NCI-H460 (cell line): ENCODE measurements at regions not wholly inside any gene's neighbourhood (a gene's known extent, or its start where the extent isn't known, plus 50 kb on each side); places are given as distances from the start of the nearest gene placed in this dataset.
A peak's percentile ranks its signal among the peaks of the same experiment; 100 is the strongest.
"Not testable (repeated sequence)": the region's sequence is repeated elsewhere in the genome, so short reads cannot be mapped to it uniquely, and the experiment has no call there.

ENCODE experiments used
- DNase-seq: peaks from one replicate; pipeline ENCODE4 v3.0.0-alpha.2; 2016; ENCODE audit warnings: low read depth; ENCODE audit errors: extremely low read depth

- no peak for DNase-seq
Measured at GRCh38 chr13:46498650-46499049, 54.3 kb upstream of the LRCH1 start.

DNA sequence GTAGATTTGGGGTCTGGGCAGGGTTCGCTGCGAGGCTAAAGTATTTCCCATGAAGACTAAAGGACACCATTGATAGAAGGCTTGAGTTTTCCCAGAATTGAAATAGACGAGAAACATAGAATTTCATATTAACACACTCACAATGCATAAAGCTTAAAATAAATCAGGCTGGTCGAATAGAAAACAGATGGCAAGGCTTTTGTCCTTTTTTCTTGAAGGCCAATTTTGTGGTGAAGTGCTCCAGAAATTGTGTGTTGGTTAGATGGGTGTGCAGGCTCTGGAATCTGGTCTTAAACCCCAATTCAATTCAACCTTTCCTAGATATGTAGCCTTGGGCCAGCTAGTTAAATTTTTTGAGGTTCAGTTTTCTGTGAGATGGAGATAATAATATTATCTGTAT, 56.9 kb upstream of the LRCH1 start:
- DNase-seq, result no peak

GRCh38 chr13:46495651-46496050, 57.3 kb upstream of the LRCH1 start:
- DNase-seq, result no peak

DNA sequence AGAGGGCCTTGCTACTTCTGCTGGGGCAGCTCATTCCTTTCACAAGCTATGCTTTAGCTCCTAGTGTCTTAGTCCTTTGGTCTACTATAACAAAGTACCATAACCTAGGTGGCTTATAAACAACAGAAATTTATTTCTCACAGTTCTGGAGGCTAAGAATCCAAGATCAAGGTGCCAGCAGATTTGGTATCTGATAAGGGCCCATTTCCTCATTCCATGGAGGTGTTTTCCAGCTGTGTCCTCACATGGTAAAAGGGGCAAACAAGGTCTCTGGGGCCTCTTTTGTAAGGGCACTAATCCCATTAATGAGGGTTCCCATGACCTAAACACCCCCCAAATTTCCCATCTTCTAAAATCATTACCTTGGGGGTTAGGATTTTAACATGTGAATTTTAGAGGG, 57.9 kb upstream of the LRCH1 start:
- DNase-seq, result no peak

GRCh38 chr13:46492946-46493345, 60.0 kb upstream of the LRCH1 start:
- peak; percentile 25 for DNase-seq

DNA sequence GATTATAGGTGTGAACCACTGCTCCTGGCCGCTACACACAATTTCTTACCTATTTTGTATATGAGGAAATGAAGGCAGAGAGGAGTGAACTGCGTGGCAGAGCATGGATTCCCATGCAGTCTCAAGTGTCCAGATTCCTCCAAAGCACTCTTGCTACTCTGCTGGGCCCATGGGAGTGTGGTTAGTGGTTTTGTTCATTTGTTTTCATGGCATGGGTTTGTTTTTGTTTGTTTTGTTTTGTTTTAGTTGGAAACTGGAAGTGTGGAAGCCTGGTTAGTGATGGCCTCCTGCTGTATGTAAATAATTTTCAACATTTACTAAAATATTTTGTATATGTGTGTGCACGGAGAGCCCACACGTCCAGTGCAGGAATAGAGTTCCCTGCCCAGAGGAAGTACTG, 61.3 kb upstream of the LRCH1 start:
- DNase-seq, result no peak

GRCh38 chr13:46490713-46491112, 62.3 kb upstream of the LRCH1 start:
- not testable (repeated sequence) for DNase-seq

GRCh38 chr13:46490129-46490528, 62.8 kb upstream of the LRCH1 start:
- no peak for DNase-seq

DNA sequence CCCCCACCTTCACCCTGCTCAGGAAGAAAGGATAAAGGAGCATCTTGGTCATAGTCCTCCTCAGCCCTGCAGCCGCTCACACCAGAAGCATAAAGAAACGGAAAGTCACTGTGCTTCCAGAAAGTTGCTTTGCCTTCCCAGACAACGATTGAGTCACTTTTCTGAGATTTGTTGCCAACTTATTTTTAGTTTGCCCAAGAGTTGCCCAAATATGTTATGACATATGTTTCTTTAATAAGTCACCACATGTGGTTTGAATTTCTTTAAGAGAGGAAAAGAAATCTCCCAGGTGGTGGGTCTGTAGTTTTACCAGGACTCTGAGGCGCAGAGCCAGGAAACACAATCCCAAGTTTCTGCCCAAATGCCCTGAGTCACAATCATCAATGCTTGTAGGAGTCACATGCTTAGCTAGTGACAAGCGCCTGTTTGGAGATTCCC, 63.4 kb upstream of the LRCH1 start:
- no peak for DNase-seq

GRCh38 chr13:46487748-46488147, 65.2 kb upstream of the LRCH1 start:
- DNase-seq, result no peak

DNA sequence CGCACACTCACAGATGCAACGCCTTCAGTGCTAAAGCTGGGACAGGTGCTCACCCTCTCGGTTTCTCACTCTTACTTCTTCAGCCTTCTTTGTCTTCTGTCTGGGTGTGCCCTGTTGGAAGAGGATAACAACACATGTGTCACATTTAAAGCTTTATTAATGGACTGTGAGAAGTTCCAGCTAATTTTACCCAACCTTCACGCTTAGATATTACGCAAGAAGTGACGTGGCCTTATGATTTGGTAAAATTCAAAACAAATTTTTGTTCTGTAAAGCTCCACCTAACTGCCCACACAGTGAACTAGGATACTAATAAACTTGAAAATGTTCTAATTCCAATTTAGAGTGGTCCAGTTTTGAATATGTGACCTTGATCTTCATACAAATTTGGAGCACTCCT, 66.7 kb upstream of the LRCH1 start:
- no peak for DNase-seq

DNA sequence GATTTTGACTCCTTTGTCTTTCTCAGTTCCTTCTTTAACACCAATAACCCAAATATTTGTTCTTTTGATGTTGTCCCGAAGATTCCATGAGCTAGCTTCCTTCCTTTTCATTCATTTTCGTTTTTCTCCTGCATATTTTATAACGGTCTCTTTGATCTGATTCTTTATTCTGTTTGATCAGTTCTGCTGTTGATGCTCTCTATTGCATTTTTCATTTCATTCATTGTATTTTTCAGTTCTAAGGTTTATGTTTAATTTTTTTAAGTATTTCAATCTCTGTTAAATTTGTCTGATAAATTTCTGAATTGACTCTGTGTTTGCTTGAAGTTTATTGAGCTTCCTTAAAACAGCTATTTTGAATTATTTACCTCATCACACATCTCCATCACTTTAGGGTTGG, 68.4 kb upstream of the LRCH1 start:
- DNase-seq, result no peak

DNA sequence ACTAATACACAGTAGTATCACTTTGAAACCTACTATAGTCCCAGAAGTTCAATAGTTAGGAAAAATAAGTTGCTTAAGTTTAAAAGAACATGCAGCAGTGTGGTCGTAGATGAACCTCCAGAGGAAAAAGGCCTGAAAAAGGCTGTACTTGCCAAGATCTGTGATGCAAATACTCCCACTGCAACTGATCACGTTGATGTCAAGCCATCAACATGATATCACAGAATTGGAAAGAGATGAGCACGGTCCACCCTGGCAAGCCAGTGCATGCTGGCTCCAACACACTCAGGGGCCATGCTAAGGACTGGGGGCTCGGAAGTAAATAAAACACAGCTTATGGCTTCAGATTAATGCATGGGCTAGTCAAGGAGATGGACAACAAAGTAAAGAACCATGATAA, 71.8 kb upstream of the LRCH1 start:
- no peak for DNase-seq

- DNase-seq, result no peak
Measured at GRCh38 chr13:46480131-46480530, 72.8 kb upstream of the LRCH1 start.

- no peak for DNase-seq
Measured at GRCh38 chr13:46479691-46480090, 73.3 kb upstream of the LRCH1 start.

DNA sequence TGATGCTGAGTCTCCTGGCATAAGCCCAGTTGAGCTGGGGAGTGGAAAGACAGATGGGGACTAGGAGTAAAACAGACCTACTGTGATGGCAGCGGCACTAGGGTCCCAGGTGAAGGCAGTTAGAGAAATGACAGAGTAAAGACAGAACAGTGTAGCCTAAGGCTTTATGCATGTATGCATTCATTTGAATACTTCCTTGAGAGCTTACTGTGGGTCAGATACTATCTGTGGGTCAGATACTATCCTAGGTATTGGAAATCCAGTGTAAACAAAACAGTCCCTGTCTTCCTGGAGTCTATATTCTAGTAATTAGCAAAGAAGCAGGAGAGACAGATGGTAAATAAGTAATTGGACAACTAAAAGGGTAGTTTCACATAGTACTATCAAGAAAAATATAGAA, 73.7 kb upstream of the LRCH1 start:
- no peak for DNase-seq

- DNase-seq, result no peak
Measured at GRCh38 chr13:46478651-46479050, 74.3 kb upstream of the LRCH1 start.

DNA sequence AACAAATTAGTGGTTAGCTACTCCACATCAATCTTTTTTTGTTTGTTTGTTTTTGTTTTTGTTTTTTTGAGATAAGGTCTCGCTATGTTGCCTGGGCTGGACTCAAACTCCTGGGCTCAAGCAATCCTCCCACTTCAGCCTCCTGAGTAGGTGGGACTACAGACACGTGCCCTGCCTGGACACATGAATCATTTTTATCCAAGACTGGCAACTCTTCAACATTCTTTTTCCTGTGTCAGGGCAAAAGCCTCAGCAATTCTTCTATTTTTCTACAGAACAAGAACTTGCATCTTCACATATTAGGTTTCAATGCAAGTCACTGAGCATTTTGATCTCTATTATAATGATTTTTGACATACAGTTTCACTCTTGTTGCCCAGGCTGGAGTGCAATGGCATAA, 76.8 kb upstream of the LRCH1 start:
- DNase-seq, result no peak

DNA sequence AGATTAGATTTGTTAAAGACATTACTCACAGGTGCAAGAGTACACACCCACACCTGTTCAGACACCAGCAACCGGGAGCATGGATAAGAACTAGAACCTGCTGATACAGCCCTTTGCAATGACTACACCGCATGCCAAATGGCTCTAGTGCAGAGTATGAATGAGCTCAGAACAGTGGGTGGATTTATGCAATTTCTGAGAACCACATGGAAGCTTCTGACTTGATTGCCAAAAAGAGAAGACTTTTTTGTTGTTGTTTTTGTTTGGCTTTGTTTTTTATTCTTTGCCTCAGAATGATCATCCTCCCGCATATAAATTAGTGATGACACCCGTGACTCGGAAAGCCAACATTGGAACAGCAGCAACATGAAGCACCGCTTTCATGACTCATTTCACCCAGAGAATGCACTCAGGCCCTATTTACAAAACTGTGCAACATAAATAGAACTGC, 77.4 kb upstream of the LRCH1 start:
- DNase-seq, result no peak

- no peak for DNase-seq
Measured at GRCh38 chr13:46473806-46474205, 79.2 kb upstream of the LRCH1 start.

DNA sequence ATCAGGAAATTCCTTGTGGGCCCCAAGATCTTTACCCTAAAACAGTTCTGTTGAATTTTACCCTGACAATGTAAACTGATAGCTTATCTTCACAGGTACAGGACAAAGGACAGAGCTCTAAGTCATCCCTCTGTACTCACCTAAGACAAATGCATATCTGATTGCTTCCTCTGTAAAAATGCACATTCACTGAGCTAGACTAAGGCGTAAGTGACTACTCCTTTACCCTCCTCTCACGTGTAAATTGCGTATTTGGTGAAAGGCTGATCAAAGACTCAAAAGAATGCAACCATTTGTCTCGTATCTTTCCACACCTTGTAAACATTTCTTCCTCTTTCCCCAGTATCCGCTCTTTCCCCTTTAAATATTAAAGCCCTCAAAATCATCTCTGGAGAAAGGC, 80.6 kb upstream of the LRCH1 start:
- DNase-seq, result no peak

- not testable (repeated sequence) for DNase-seq
Measured at GRCh38 chr13:46469699-46470098, 82.6 kb upstream of the RUBCNL start.

DNA sequence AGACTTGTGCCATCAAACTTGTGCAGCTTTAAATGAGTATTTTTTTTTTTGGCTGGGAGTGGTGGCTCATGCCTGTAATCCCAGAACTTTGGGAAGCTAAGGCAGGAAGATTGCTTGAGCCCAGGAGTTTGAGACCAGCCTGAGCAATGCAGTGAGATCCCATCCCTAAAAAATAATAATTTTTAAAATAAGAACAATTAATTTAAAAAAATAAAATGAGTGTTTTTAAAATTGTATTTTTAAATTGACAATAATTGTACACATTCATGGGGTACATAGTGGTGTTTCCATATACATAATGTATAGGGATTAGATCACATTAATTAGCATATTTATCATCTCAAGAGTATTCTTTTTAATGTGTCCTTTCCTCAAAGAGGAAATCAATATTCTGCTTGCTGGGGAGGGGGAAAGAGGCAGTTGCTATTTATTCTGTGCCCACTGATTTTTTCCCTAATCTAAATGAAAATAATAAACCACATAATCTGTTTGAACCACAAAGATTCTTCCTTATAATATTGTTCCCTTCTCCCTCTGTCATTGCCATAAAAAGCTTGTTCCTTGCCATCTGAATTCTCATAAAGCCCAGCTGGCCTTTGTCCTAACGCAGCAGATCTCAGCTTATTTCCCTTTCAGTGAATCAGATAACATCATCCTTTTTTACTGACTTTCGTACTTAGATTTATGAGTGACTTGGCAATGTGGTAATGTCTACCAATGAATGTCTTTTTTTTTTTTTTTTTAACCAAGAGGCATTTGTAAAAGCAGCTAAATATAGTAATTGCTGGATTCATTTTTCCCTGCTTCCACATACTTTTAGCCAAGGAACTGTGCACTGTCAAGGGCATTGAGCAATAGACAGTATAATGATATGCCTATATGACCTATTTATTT, 81.8 kb upstream of the RUBCNL start:
- no peak for DNase-seq
